ENCODE measurements at regions not wholly inside any gene's neighbourhood (a gene's known extent, or its start where the extent isn't known, plus 50 kb on each side); places are given as distances from the start of the nearest gene placed in this dataset.

- H3K4me3 ChIP-seq (ENCODE audit: low read length), result no peak overlapping the region
- DNase-seq (ENCODE audit: low read depth), result no peak
- TF ChIP-seq CTCF (conservative IDR thresholded peaks at IDR 0.05; ENCODE audit: low read length), result no peak
Observed at GRCh38 chr11:128398517-128399250, 188.7 kb downstream of the ETS1 start.

GRCh38 chr11:128397362-128397761, 190.0 kb downstream of the ETS1 start:
- DNase-seq (ENCODE audit: low read depth), result no peak
- no peak for TF ChIP-seq CTCF (conservative IDR thresholded peaks at IDR 0.05; ENCODE audit: low read length)
- no peak overlapping the region for H3K4me3 ChIP-seq (ENCODE audit: low read length)

- TF ChIP-seq CTCF (conservative IDR thresholded peaks at IDR 0.05; ENCODE audit: low read length), result no peak
- peak; percentile 37 for DNase-seq (ENCODE audit: low read depth)
- H3K4me3 ChIP-seq (ENCODE audit: low read length), result no peak overlapping the region
Observed at GRCh38 chr11:128394431-128395089, 192.8 kb downstream of the ETS1 start.

- H3K4me3 ChIP-seq (ENCODE audit: low read length), result no peak overlapping the region
- DNase-seq (ENCODE audit: low read depth), result no peak
- no peak for TF ChIP-seq CTCF (conservative IDR thresholded peaks at IDR 0.05; ENCODE audit: low read length)
Observed at GRCh38 chr11:128392259-128392658, 195.1 kb downstream of the ETS1 start.

- no peak for TF ChIP-seq CTCF (conservative IDR thresholded peaks at IDR 0.05; ENCODE audit: low read length)
- no peak for DNase-seq (ENCODE audit: low read depth)
- no peak overlapping the region for H3K4me3 ChIP-seq (ENCODE audit: low read length)
Observed at GRCh38 chr11:128391811-128392210, 195.5 kb downstream of the ETS1 start.

GRCh38 chr11:128390246-128390645, 197.1 kb downstream of the ETS1 start:
- no peak for TF ChIP-seq CTCF (conservative IDR thresholded peaks at IDR 0.05; ENCODE audit: low read length)
- DNase-seq (ENCODE audit: low read depth), result no peak
- H3K4me3 ChIP-seq (ENCODE audit: low read length), result no peak overlapping the region

GRCh38 chr11:128389461-128389976, 197.8 kb downstream of the ETS1 start:
- no peak overlapping the region for H3K4me3 ChIP-seq (ENCODE audit: low read length)
- no peak for TF ChIP-seq CTCF (conservative IDR thresholded peaks at IDR 0.05; ENCODE audit: low read length)
- DNase-seq (ENCODE audit: low read depth), result no peak
